ENCODE measurements at regions not wholly inside any gene's neighbourhood (a gene's known extent, or its start where the extent isn't known, plus 50 kb on each side); places are given as distances from the start of the nearest gene placed in this dataset.

- in situ Hi-C loops (cut with MboI; ENCODE audit: low sequenced_read_pairs, unreplicated experiment): no loop called here
- no peak for DNase-seq (ENCODE audit: low spot score)
- no peak for TF ChIP-seq CTCF (IDR thresholded peaks at IDR 0.05; ENCODE audit: borderline replicate concordance, control extremely low read depth, extremely low read depth, insufficient read depth, missing control alignments)
Measured at GRCh38 chr6:48998574-48998973, 464.5 kb downstream of the MMUT start.

GRCh38 chr6:48996461-48997119 is 466.5 kb downstream of the MMUT start:
- no peak for TF ChIP-seq CTCF (IDR thresholded peaks at IDR 0.05; ENCODE audit: borderline replicate concordance, control extremely low read depth, extremely low read depth, insufficient read depth, missing control alignments)

GRCh38 chr6:48994811-48995210 is 468.2 kb downstream of the MMUT start:
- in situ Hi-C loops (cut with MboI; ENCODE audit: low sequenced_read_pairs, unreplicated experiment): no loop called here
- no peak for TF ChIP-seq CTCF (IDR thresholded peaks at IDR 0.05; ENCODE audit: borderline replicate concordance, control extremely low read depth, extremely low read depth, insufficient read depth, missing control alignments)

More at GRCh38 chr6:48996461-48997119, 466.5 kb downstream of the MMUT start:
- no peak for DNase-seq (ENCODE audit: low spot score)
- in situ Hi-C loops (cut with MboI; ENCODE audit: low sequenced_read_pairs, unreplicated experiment): no loop called here

GRCh38 chr6:48990739-48991138 is 472.3 kb downstream of the MMUT start:
- no peak for DNase-seq (ENCODE audit: low spot score)
- in situ Hi-C loops (cut with MboI; ENCODE audit: low sequenced_read_pairs, unreplicated experiment): no loop called here
- TF ChIP-seq CTCF (IDR thresholded peaks at IDR 0.05; ENCODE audit: borderline replicate concordance, control extremely low read depth, extremely low read depth, insufficient read depth, missing control alignments): no peak

More at GRCh38 chr6:48994811-48995210, 468.2 kb downstream of the MMUT start:
- DNase-seq (ENCODE audit: low spot score): no peak

GRCh38 chr6:48986845-48987244 is 476.2 kb downstream of the MMUT start:
- DNase-seq (ENCODE audit: low spot score): no peak
- TF ChIP-seq CTCF (IDR thresholded peaks at IDR 0.05; ENCODE audit: borderline replicate concordance, control extremely low read depth, extremely low read depth, insufficient read depth, missing control alignments): no peak
- in situ Hi-C loops (cut with MboI; ENCODE audit: low sequenced_read_pairs, unreplicated experiment): no loop called here

- no peak for TF ChIP-seq CTCF (IDR thresholded peaks at IDR 0.05; ENCODE audit: borderline replicate concordance, control extremely low read depth, extremely low read depth, insufficient read depth, missing control alignments)
- no peak for DNase-seq (ENCODE audit: low spot score)
- in situ Hi-C loops (cut with MboI; ENCODE audit: low sequenced_read_pairs, unreplicated experiment): no loop called here
Measured at GRCh38 chr6:48986105-48986504, 476.9 kb downstream of the MMUT start.

Data from GM13976 (cell line).